HEK293 (cell line): ENCODE measurements at regions not wholly inside any gene's neighbourhood (a gene's known extent, or its start where the extent isn't known, plus 50 kb on each side); places are given as distances from the start of the nearest gene placed in this dataset.

Experiments used
- CTCF ChIA-PET: fragments of 350-600 bp; formaldehyde crosslinking; extraction: SDS; loops from one replicate; lab custom pipeline; 2021; ENCODE audit warnings: antibody characterized with exemption; lab: Yijun Ruan, JAX
- POLR2A ChIA-PET: fragments of 300-600 bp; formaldehyde crosslinking; extraction: SDS; loops from one replicate; lab custom pipeline; 2020; ENCODE audit warnings: antibody characterized with exemption, inconsistent platforms; lab: Yijun Ruan, JAX
- H3K27ac ChIP-seq: fragments of 200-500 bp; sonication (Bioruptor generic); 2 replicates; pipeline ENCODE4 v1.5.1; 2014; ENCODE audit warnings: low read depth, low read length, control low read depth, inconsistent platforms; ENCODE audit errors: extremely low read depth
- H3K36me3 ChIP-seq, 2 experiments: fragments of 200-500 bp in 1 of 2; sonication (Bioruptor generic) in 1 of 2; 1 replicate in 1 of 2; 2 replicates in 1 of 2; pipeline ENCODE4 v1.5.1; 2014 to 2017; ENCODE audit warnings: inconsistent platforms in 2 of 2, low read length in 2 of 2; ENCODE audit not compliant: control insufficient read depth in 2 of 2, insufficient read depth in 1 of 2
- H3K4me1 ChIP-seq: fragments of 200-500 bp; sonication (Bioruptor generic); 2 replicates; pipeline ENCODE4 v1.5.1; 2014; ENCODE audit warnings: mild to moderate bottlenecking, low read length, inconsistent platforms; ENCODE audit not compliant: control insufficient read depth, insufficient read depth
- H3K4me3 ChIP-seq: 2 replicates; pipeline ENCODE4 v1.5.1; 2011; ENCODE audit warnings: low read depth, mild to moderate bottlenecking, control low read depth, low read length, moderate library complexity
- H3K9me3 ChIP-seq: fragments of 200-500 bp; sonication (Bioruptor generic); 2 replicates; pipeline ENCODE4 v1.5.1; 2014; ENCODE audit warnings: low read depth, low read length, inconsistent platforms; ENCODE audit not compliant: control insufficient read depth, insufficient read depth
- GLI2 ChIP-seq: fragments of 450-650 bp; formaldehyde crosslinking; IDR thresholded peaks from 2 replicates; pipeline ENCODE4; 2017; ENCODE audit warnings: missing biosample characterization, missing genetic modification characterization, low read depth, borderline replicate concordance
- HOXC10 ChIP-seq: sonication (generic); formaldehyde crosslinking; IDR thresholded peaks from 2 replicates; pipeline ENCODE4 v1.8.1; 2023; ENCODE audit warnings: mild to moderate bottlenecking, missing genetic modification reagents
- IKZF3 ChIP-seq: fragments of 450-650 bp; IDR thresholded peaks from 2 replicates; pipeline ENCODE4 v1.5.0; 2018; ENCODE audit warnings: missing biosample characterization, mild to moderate bottlenecking, missing genetic modification characterization, moderate library complexity
- MZF1 ChIP-seq: fragments of 450-650 bp; formaldehyde crosslinking; IDR thresholded peaks from 2 replicates; pipeline ENCODE4 v1.5.1; 2017; ENCODE audit warnings: missing biosample characterization, missing genetic modification characterization, borderline replicate concordance
- PRDM10 ChIP-seq: fragments of 450-650 bp; formaldehyde crosslinking; IDR thresholded peaks from 2 replicates; pipeline ENCODE4 v1.5.1; 2016; ENCODE audit warnings: missing biosample characterization, missing genetic modification characterization
- SP2 ChIP-seq: fragments of 450-650 bp; formaldehyde crosslinking; IDR thresholded peaks from 2 replicates; pipeline ENCODE4 v1.5.1; 2016; ENCODE audit warnings: missing biosample characterization, missing genetic modification characterization
- ZBTB21 ChIP-seq: fragments of 450-650 bp; formaldehyde crosslinking; IDR thresholded peaks from 2 replicates; pipeline ENCODE4 v1.5.1; 2017; ENCODE audit warnings: missing biosample characterization, missing genetic modification characterization
- ZIC2 ChIP-seq: fragments of 450-650 bp; formaldehyde crosslinking; IDR thresholded peaks from 2 replicates; pipeline ENCODE4 v1.5.1; 2016; ENCODE audit warnings: missing biosample characterization, missing genetic modification characterization
- ZNF121 ChIP-seq: fragments of 450-650 bp; formaldehyde crosslinking; IDR thresholded peaks from 2 replicates; pipeline ENCODE4 v1.5.1; 2016; ENCODE audit warnings: missing biosample characterization, missing genetic modification characterization
- ZNF155 ChIP-seq: fragments of 450-650 bp; formaldehyde crosslinking; IDR thresholded peaks from 2 replicates; pipeline ENCODE4 v1.5.1; 2016; ENCODE audit warnings: missing biosample characterization, missing genetic modification characterization
- ZNF23 ChIP-seq: fragments of 450-650 bp; formaldehyde crosslinking; IDR thresholded peaks from 2 replicates; pipeline ENCODE4 v1.5.1; 2016; ENCODE audit warnings: missing biosample characterization, missing genetic modification characterization, borderline replicate concordance
- ZNF433 ChIP-seq: fragments of 450-650 bp; formaldehyde crosslinking; IDR thresholded peaks from 2 replicates; pipeline ENCODE4 v1.5.1; 2016; ENCODE audit warnings: missing biosample characterization, missing genetic modification characterization, low read depth
- ZNF529 ChIP-seq: fragments of 450-650 bp; formaldehyde crosslinking; IDR thresholded peaks from 2 replicates; pipeline ENCODE4 v1.5.1; 2017; ENCODE audit warnings: missing genetic modification characterization, missing biosample characterization; ENCODE audit not compliant: insufficient replicate concordance
- ZNF670 ChIP-seq: fragments of 450-650 bp; formaldehyde crosslinking; IDR thresholded peaks from 2 replicates; pipeline ENCODE4 v1.5.1; 2016; ENCODE audit warnings: missing biosample characterization, missing genetic modification characterization, low read depth
- ZNF707 ChIP-seq: fragments of 450-650 bp; formaldehyde crosslinking; IDR thresholded peaks from 2 replicates; pipeline ENCODE4 v1.5.1; 2016; ENCODE audit warnings: missing biosample characterization, missing genetic modification characterization
- ZNF76 ChIP-seq: fragments of 450-650 bp; formaldehyde crosslinking; IDR thresholded peaks from 2 replicates; pipeline ENCODE4; 2016; ENCODE audit warnings: low read depth, missing biosample characterization, missing genetic modification characterization, borderline replicate concordance
- ZNF785 ChIP-seq: fragments of 450-650 bp; formaldehyde crosslinking; IDR thresholded peaks from 2 replicates; pipeline ENCODE4 v1.5.1; 2016; ENCODE audit warnings: missing biosample characterization, missing genetic modification characterization
- ZSCAN30 ChIP-seq: fragments of 450-650 bp; IDR thresholded peaks from 2 replicates; pipeline ENCODE4 v1.5.1; 2018; ENCODE audit warnings: missing biosample characterization, mild to moderate bottlenecking, missing genetic modification characterization, moderate library complexity
- TF ChIP-seq, protein P1 (sequence below): fragments of 450-650 bp; formaldehyde crosslinking; IDR thresholded peaks from 2 replicates; pipeline ENCODE4 v1.5.1; 2016; ENCODE audit warnings: missing biosample characterization, missing genetic modification characterization, borderline replicate concordance
- TF ChIP-seq, protein P2 (sequence below): fragments of 450-650 bp; formaldehyde crosslinking; IDR thresholded peaks from 2 replicates; pipeline ENCODE4 v1.5.1; 2017; ENCODE audit warnings: missing biosample characterization, missing genetic modification characterization

GRCh38 chr3:68033867-68034266 is 379.5 kb upstream of the SUCLG2 start:
- Histone ChIP-seq H3K9me3 (no peaks in the 10 kb centered on the region), H3K36me3 (no peaks in the 10 kb centered on the region), H3K4me3 (no peak overlapping the region), H3K4me1 (no peaks in the 10 kb centered on the region), H3K27ac (no peak overlapping the region)
- ChIA-PET POLR2A (no interaction called here), CTCF (interaction anchor here (0.6 kb wide), 1 partner anchor 920 kb away, joined by 4 read pairs; no protein-coding TSS in a partner anchor)
- TF ChIP-seq ZNF707, result no peak
- TF ChIP-seq IKZF3 (tag by site-specific recombination), result no peak
- no peak for TF ChIP-seq ZNF785 (tag by site-specific recombination)

- Histone ChIP-seq H3K9me3 (no peaks in the 10 kb centered on the region), H3K4me3 (no peak overlapping the region), H3K36me3 (no peaks in the 10 kb centered on the region), H3K27ac (no peak overlapping the region), H3K4me1 (no peaks in the 10 kb centered on the region)
- POLR2A ChIA-PET, result no interaction called here
- TF ChIP-seq SP2 (tag by site-specific recombination) (no peak), ZNF529 (no peak), PRDM10 (tag by site-specific recombination) (no peak), ZNF670 (tag by site-specific recombination) (no peak), ZNF23 (no peak), GLI2 (tag by site-specific recombination) (no peak), MZF1 (tag by site-specific recombination) (no peak), ZNF76 (tag by site-specific recombination) (no peak), ZNF433 (no peak), ZBTB21 (tag by site-specific recombination) (no peak), ZNF121 (no peak), ZIC2 (tag by site-specific recombination) (no peak), ZSCAN30 (tag by site-specific recombination) (no peak), HOXC10 (CRISPR knock-in tag) (no peak), ZNF785 (tag by site-specific recombination) (no peak), ZNF155 (tag by site-specific recombination) (no peak)
- TF ChIP-seq, protein P1, sequence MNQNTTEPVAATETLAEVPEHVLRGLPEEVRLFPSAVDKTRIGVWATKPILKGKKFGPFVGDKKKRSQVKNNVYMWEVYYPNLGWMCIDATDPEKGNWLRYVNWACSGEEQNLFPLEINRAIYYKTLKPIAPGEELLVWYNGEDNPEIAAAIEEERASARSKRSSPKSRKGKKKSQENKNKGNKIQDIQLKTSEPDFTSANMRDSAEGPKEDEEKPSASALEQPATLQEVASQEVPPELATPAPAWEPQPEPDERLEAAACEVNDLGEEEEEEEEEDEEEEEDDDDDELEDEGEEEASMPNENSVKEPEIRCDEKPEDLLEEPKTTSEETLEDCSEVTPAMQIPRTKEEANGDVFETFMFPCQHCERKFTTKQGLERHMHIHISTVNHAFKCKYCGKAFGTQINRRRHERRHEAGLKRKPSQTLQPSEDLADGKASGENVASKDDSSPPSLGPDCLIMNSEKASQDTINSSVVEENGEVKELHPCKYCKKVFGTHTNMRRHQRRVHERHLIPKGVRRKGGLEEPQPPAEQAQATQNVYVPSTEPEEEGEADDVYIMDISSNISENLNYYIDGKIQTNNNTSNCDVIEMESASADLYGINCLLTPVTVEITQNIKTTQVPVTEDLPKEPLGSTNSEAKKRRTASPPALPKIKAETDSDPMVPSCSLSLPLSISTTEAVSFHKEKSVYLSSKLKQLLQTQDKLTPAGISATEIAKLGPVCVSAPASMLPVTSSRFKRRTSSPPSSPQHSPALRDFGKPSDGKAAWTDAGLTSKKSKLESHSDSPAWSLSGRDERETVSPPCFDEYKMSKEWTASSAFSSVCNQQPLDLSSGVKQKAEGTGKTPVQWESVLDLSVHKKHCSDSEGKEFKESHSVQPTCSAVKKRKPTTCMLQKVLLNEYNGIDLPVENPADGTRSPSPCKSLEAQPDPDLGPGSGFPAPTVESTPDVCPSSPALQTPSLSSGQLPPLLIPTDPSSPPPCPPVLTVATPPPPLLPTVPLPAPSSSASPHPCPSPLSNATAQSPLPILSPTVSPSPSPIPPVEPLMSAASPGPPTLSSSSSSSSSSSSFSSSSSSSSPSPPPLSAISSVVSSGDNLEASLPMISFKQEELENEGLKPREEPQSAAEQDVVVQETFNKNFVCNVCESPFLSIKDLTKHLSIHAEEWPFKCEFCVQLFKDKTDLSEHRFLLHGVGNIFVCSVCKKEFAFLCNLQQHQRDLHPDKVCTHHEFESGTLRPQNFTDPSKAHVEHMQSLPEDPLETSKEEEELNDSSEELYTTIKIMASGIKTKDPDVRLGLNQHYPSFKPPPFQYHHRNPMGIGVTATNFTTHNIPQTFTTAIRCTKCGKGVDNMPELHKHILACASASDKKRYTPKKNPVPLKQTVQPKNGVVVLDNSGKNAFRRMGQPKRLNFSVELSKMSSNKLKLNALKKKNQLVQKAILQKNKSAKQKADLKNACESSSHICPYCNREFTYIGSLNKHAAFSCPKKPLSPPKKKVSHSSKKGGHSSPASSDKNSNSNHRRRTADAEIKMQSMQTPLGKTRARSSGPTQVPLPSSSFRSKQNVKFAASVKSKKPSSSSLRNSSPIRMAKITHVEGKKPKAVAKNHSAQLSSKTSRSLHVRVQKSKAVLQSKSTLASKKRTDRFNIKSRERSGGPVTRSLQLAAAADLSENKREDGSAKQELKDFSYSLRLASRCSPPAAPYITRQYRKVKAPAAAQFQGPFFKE, result no peak
- TF ChIP-seq, protein P2, sequence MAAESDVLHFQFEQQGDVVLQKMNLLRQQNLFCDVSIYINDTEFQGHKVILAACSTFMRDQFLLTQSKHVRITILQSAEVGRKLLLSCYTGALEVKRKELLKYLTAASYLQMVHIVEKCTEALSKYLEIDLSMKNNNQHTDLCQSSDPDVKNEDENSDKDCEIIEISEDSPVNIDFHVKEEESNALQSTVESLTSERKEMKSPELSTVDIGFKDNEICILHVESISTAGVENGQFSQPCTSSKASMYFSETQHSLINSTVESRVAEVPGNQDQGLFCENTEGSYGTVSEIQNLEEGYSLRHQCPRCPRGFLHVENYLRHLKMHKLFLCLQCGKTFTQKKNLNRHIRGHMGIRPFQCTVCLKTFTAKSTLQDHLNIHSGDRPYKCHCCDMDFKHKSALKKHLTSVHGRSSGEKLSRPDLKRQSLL (tag by site-specific recombination), result no peak
- CTCF ChIA-PET, result interaction anchor here (0.7 kb wide), 1 partner anchor 615 kb away, joined by 3 read pairs; no protein-coding TSS in a partner anchor
Measured at GRCh38 chr3:68032209-68032608, 377.8 kb upstream of the SUCLG2 start.
